Heart right ventricle (tissue), 16 donors: ENCODE measurements at regions not wholly inside any gene's neighbourhood (a gene's known extent, or its start where the extent isn't known, plus 50 kb on each side); places are given as distances from the start of the nearest gene placed in this dataset.

ENCODE experiments used
- ATAC-seq, 8 donors: fragments of 200-7000 bp; cut with Tn5 transposase; one replicate each; pipeline ENCODE4 v1.9.1; 2020; ENCODE audit warnings: mild to moderate bottlenecking in 8 of 8, moderate library complexity in 8 of 8, moderate number of reproducible peaks in 1 of 8
- DNase-seq, 2 donors: peaks; one replicate each; pipeline ENCODE4 v3.0.0-alpha.2; 2020
- H3K27ac ChIP-seq, 10 donors: fragments of 200-600 bp; sonication (generic) in 2 of 10; one replicate each; pipeline versions ENCODE4 v1.5.0 to v1.8.0; 2020 to 2022; ENCODE audit warnings: mild to moderate bottlenecking in 3 of 10
- H3K27me3 ChIP-seq, 7 donors: fragments of 200-600 bp; one replicate each; pipeline ENCODE4 v1.8.0; 2021 to 2022; ENCODE audit warnings: mild to moderate bottlenecking in 2 of 7
- H3K36me3 ChIP-seq, 9 donors: fragments of 200-600 bp; sonication (generic) in 1 of 9; one replicate each; pipeline versions ENCODE4 v1.5.0 to v1.8.0; 2020 to 2022; ENCODE audit warnings: mild to moderate bottlenecking in 2 of 9
- H3K4me1 ChIP-seq, 9 donors: fragments of 200-600 bp; sonication (generic) in 1 of 9; one replicate each; pipeline versions ENCODE4 v1.5.0 to v1.8.0; 2020 to 2022; ENCODE audit warnings: mild to moderate bottlenecking in 4 of 9
- H3K4me3 ChIP-seq, 10 donors: fragments of 200-600 bp; sonication (generic) in 2 of 10; one replicate each; pipeline versions ENCODE4 v1.5.0 to v1.8.0; 2020 to 2022; ENCODE audit warnings: mild to moderate bottlenecking in 7 of 10, moderate library complexity in 2 of 10
- H3K9me3 ChIP-seq, 11 donors: fragments of 200-600 bp in 10 of 11; sonication (generic) in 2 of 11; one replicate each; pipeline versions ENCODE4 v1.5.0 to v1.8.0; 2013 to 2022; ENCODE audit warnings: mild to moderate bottlenecking in 2 of 11, control low read depth in 1 of 11, moderate library complexity in 1 of 11
- CTCF ChIP-seq, 9 donors: fragments of 200-600 bp; sonication (generic) in 2 of 9; IDR thresholded peaks; one replicate each; pipeline versions ENCODE4 v1.5.0 to v1.8.0; 2021 to 2022; ENCODE audit warnings: antibody characterized with exemption in 9 of 9, mild to moderate bottlenecking in 5 of 9, moderate library complexity in 1 of 9
- WGBS, 2 donors: extraction: QIAGEN DNeasy Blood & Tissue Kit; methylation state at CpG; one replicate each; pipeline ENCODE4 v1.1.7; 2013; ENCODE audit warnings: inconsistent platforms in 1 of 2; 5-methylcytosine and 5-hydroxymethylcytosine counted together
- intact Hi-C, 10 donors: fragments of 100-400 bp; cut with DNase I; formaldehyde crosslinking; loops; one replicate each; pipeline versions ENCODE4 v1.11.1 to v1.14.2; 2022
- donor health status: Arrhythmogenic right ventricular cardiomyopathy.
- donor health status: ischemic (EF 13 %, LVEDD 7.1; RV severe dilation, severe dysfunction).
- donor health status: healthy with polysubstance abuse.
- donor health status: DM: no; HTN: yes; CAD: no.
- donor health status: DM: no; HTN: no; CAD: no.
- donor health status: ischemic (EF 25% LVEDD 6.9; RV normal size, moderate dysfunction).
- donor health status: ischemic (EF 25% LVEDD 5.7; RV mildly dilated, moderate dysfunction).
- donor health status: healthy.
- donor health status: DM: yes; HTN: yes; CAD: no.
- donor health status: Ischemic cardiomyopathy.
- donor health status: ischemic (EF 35%, LVEDD 5.7; RV mildly dilated, moderate dysfunction).
- donor health status: nonischemic (EF 11% LVEDD 7.7; RV severe dilation, severe dysfunction).
- donor health status: DM: yes; HTN: yes; CAD: no.
- donor health status: PGD.
- donor health status: ischemic (EF 29% LVEDD 5.4; RV normal size, mild dysfunction).
- donor health status: nonischemic (EF 23%, LVEDD 6.1; RV moderate dilation, normal function).

GRCh38 chr1:189356206-189356605 lies 1121.5 kb downstream of the BRINP3 start:
- ATAC-seq (no peak), DNase-seq (no peak)
- intact Hi-C loops = no loop called here
- no peaks in the 10 kb centered on the region for H3K36me3 ChIP-seq
- no peak overlapping the region for H3K27ac ChIP-seq
- H3K4me3 ChIP-seq = no peak overlapping the region
- no peak for TF ChIP-seq CTCF (IDR thresholded peaks at IDR 0.05)
- H3K27me3 ChIP-seq = no peaks in the 10 kb centered on the region
- H3K4me1 ChIP-seq = no peaks in the 10 kb centered on the region
- no peaks in the 10 kb centered on the region for H3K9me3 ChIP-seq

- Histone ChIP-seq H3K36me3 (no peaks in the 10 kb centered on the region), H3K9me3 (no peaks in the 10 kb centered on the region), H3K4me1 (no peaks in the 10 kb centered on the region), H3K4me3 (no peak overlapping the region), H3K27ac (no peak overlapping the region), H3K27me3 (no peaks in the 10 kb centered on the region)
- intact Hi-C loops = no loop called here
- ATAC-seq (no peak), DNase-seq (no peak)
- no peak for TF ChIP-seq CTCF (IDR thresholded peaks at IDR 0.05)
- WGBS, 2 donors = 85 to 91% methylated on average over 1 of the region's 1 CpG
Measured at GRCh38 chr1:189357317-189357716, 1120.3 kb downstream of the BRINP3 start.

GRCh38 chr1:189369612-189370011 lies 1108.1 kb downstream of the BRINP3 start:
- no peaks in the 10 kb centered on the region for H3K4me1 ChIP-seq
- no peaks in the 10 kb centered on the region for H3K36me3 ChIP-seq
- no peak overlapping the region for H3K4me3 ChIP-seq

GRCh38 chr1:189374816-189375215 lies 1102.8 kb downstream of the BRINP3 start:
- 61 to 62% methylated on average over 3 of the region's 3 CpGs for WGBS, 2 donors
- no peak for TF ChIP-seq CTCF (IDR thresholded peaks at IDR 0.05)
- DNase-seq (no peak), ATAC-seq (no peak)
- Histone ChIP-seq H3K27ac (no peak overlapping the region), H3K4me1 (no peaks in the 10 kb centered on the region), H3K36me3 (no peaks in the 10 kb centered on the region), H3K9me3 (peaks cover 0 to 19% (median 0%) of the 10 kb centered on the region in 11 donors), H3K27me3 (no peaks in the 10 kb centered on the region), H3K4me3 (no peak overlapping the region)
- intact Hi-C loops = no loop called here

More at GRCh38 chr1:189369612-189370011, 1108.1 kb downstream of the BRINP3 start:
- H3K9me3 ChIP-seq = peaks cover 0 to 18% (median 0%) of the 10 kb centered on the region in 11 donors
- intact Hi-C loops = no loop called here
- ATAC-seq (no peak), DNase-seq (no peak)
- H3K27ac ChIP-seq = no peak overlapping the region
- TF ChIP-seq CTCF (IDR thresholded peaks at IDR 0.05) = no peak
- no peaks in the 10 kb centered on the region for H3K27me3 ChIP-seq

- Histone ChIP-seq H3K27ac (no peak overlapping the region), H3K4me3 (no peak overlapping the region), H3K27me3 (no peaks in the 10 kb centered on the region), H3K9me3 (peaks cover 0 to 37% (median 0%) of the 10 kb centered on the region in 11 donors), H3K36me3 (no peaks in the 10 kb centered on the region), H3K4me1 (no peaks in the 10 kb centered on the region)
- TF ChIP-seq CTCF (IDR thresholded peaks at IDR 0.05) = no peak
- no peak for ATAC-seq
- intact Hi-C loops = no loop called here
- WGBS, 2 donors = 32 to 53% methylated on average over 1 of the region's 1 CpG
- no peak for DNase-seq
Measured at GRCh38 chr1:189405419-189405818, 1072.2 kb downstream of the BRINP3 start.
